ENCODE measurements at regions not wholly inside any gene's neighbourhood (a gene's known extent, or its start where the extent isn't known, plus 50 kb on each side); places are given as distances from the start of the nearest gene placed in this dataset.

GRCh38 chr17:71224824-71225575 lies 895.8 kb upstream of the SOX9 start:
- no peak for TF ChIP-seq CTCF (IDR thresholded peaks at IDR 0.05; ENCODE audit: insufficient read depth, low read depth, low read length, missing control alignments)
- no peak for DNase-seq (ENCODE audit: low read depth)
- no peak overlapping the region for H3K4me3 ChIP-seq (ENCODE audit: low read length)

GRCh38 chr17:71227841-71228240 lies 893.0 kb upstream of the SOX9 start:
- DNase-seq (ENCODE audit: low read depth) = no peak
- H3K4me3 ChIP-seq (ENCODE audit: low read length) = no peak overlapping the region
- TF ChIP-seq CTCF (IDR thresholded peaks at IDR 0.05; ENCODE audit: insufficient read depth, low read depth, low read length, missing control alignments) = no peak

- no peak for TF ChIP-seq CTCF (IDR thresholded peaks at IDR 0.05; ENCODE audit: insufficient read depth, low read depth, low read length, missing control alignments)
- no peak overlapping the region for H3K4me3 ChIP-seq (ENCODE audit: low read length)
These were observed 891.8 kb upstream of the SOX9 start for GRCh38 chr17:71229070-71229469.

GRCh38 chr17:71232801-71233559 lies 887.8 kb upstream of the SOX9 start:
- TF ChIP-seq CTCF (IDR thresholded peaks at IDR 0.05; ENCODE audit: insufficient read depth, low read depth, low read length, missing control alignments) = no peak

More at GRCh38 chr17:71229070-71229469, 891.8 kb upstream of the SOX9 start:
- no peak for DNase-seq (ENCODE audit: low read depth)

GRCh38 chr17:71234349-71234748 lies 886.5 kb upstream of the SOX9 start:
- no peak overlapping the region for H3K4me3 ChIP-seq (ENCODE audit: low read length)
- no peak for DNase-seq (ENCODE audit: low read depth)
- no peak for TF ChIP-seq CTCF (IDR thresholded peaks at IDR 0.05; ENCODE audit: insufficient read depth, low read depth, low read length, missing control alignments)

More at GRCh38 chr17:71232801-71233559, 887.8 kb upstream of the SOX9 start:
- DNase-seq (ENCODE audit: low read depth) = no peak
- H3K4me3 ChIP-seq (ENCODE audit: low read length) = no peak overlapping the region

- TF ChIP-seq CTCF (IDR thresholded peaks at IDR 0.05; ENCODE audit: insufficient read depth, low read depth, low read length, missing control alignments) = peak; percentile 52
- H3K4me3 ChIP-seq (ENCODE audit: low read length) = no peak overlapping the region
- DNase-seq (ENCODE audit: low read depth) = peak; percentile 67
These were observed 882.8 kb upstream of the SOX9 start for GRCh38 chr17:71237903-71238538.
